ENCODE measurements at regions not wholly inside any gene's neighbourhood (a gene's known extent, or its start where the extent isn't known, plus 50 kb on each side); places are given as distances from the start of the nearest gene placed in this dataset.
"Not testable (repeated sequence)": the region's sequence is repeated elsewhere in the genome, so short reads cannot be mapped to it uniquely, and the experiment has no call there.

- no peak for DNase-seq (ENCODE audit: low read depth in 3 of 3)
These were observed 389.6 kb downstream of the ADCYAP1 start for GRCh38 chr18:1294229-1294628.

DNA sequence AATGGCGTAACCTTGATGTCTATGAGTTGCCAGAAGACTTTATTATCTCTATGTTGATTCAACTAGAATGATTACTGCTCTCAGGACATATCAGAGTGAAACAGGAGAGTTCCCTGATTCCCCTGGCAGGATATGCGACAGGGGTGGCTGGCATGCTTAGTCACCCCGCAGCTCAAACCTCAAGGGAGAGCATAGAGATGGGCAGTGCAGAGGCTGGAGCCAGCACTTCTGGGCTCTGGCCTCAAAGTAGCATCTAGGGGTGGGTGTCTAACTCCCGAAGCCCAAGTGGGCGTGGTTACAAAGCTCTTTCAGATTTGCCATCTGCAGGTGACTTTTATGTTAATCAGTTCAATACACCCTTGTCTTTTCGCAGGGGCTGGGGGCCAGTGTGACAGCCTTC, 391.6 kb downstream of the ADCYAP1 start:
- no peak for DNase-seq (ENCODE audit: low read depth in 3 of 3)

DNA sequence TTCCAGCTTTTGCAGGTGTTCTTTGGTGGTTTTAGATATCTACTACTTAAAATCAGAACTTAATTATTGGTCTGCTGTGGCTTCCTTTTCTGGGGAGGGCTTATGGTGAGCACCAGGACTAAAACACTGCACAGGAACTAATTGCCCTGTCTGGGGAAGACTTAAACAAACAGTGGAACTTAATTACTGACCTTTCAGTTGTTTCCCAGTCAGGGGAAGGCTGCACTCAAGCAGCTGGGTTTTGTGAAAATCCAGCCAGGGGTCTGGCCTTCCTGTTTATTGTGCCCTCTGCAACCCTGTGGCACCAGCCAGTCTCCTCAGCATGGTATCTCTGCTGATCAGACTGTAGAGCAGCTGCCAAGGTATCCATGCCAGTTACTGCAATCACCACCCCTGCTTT, 398.2 kb downstream of the ADCYAP1 start:
- no peak for DNase-seq (ENCODE audit: low read depth in 3 of 3)

DNA sequence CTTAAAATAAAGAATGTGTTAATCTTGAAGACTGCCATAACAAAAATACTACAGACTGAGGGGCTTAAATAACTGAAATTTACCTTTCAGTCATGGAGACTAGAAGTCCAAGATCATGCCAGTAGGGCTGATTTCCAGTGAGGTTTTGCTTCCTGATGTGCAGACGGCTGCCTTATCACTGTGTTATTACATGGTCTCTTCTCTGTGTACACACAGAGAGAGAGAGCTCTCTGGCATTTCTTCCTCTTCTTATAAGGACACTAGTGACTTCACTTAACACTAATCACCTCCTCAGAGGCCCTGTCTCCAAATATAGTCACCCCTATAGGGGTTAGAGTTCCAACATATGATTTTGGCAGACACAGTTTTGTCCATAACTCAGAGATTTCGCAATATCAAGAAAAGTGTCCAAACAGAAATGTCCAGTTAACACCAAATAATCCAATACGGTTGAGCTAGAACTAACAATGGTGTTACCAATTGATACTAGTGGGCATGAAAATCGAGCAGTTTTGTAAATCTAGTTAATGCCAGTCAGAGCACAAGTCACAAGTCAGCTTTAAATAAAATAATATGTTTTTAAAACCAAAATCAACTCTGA, 399.8 kb downstream of the ADCYAP1 start:
- no peak for DNase-seq (ENCODE audit: low read depth in 3 of 3)

- DNase-seq (ENCODE audit: low read depth in 3 of 3): no peak
These were observed 402.0 kb downstream of the ADCYAP1 start for GRCh38 chr18:1306641-1307040.

- no peak for DNase-seq (ENCODE audit: low read depth in 3 of 3)
These were observed 404.0 kb downstream of the ADCYAP1 start for GRCh38 chr18:1308686-1309085.

GRCh38 chr18:1311376-1311775, 406.7 kb downstream of the ADCYAP1 start:
- no peak for DNase-seq (ENCODE audit: low read depth in 3 of 3)

DNA sequence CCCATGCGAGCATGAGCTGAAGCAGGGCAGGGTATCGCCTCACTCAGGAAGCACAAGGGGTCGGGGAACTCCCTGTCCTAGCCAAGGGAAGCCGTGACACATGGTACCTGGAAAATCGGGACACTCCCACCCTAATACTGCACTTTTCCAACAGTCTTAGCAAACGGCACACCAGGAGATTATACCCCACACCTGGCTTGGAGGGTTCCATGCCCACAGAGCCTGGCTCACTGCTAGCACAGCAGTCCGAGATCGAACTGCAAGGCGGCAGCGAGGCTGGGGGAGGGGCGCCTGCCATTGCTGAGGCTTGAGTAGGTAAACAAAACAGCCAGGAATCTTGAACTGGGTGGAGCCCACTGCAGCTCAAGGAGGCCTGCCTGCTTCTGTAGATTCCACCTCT, 430.7 kb downstream of the ADCYAP1 start:
- not testable (repeated sequence) for DNase-seq (ENCODE audit: low read depth in 3 of 3)

DNA sequence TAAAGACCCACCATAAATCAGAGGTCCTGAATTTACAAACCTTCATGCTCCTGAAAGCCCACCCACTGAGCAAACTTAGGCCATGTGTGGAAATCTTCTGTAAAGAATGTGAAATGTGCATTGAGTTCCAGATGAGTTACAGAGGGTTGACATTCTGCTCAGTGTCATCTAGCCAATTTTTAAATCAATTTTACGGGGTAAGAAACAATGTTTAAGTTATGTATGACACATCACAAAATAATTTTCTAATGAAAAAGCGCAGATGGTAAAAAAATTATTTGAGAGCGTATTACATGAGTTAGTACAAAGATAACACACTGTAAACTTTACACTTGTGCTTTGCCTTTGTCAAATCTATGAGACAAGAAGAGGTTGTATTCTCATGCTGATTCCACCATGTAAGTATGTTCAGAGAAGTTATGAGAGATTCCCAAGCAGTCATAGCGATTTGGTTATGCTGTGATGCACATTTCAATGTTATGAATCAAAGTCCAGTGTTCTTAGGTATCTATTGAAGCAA, 446.3 kb downstream of the ADCYAP1 start:
- DNase-seq (ENCODE audit: low read depth in 3 of 3): no peak

DNA sequence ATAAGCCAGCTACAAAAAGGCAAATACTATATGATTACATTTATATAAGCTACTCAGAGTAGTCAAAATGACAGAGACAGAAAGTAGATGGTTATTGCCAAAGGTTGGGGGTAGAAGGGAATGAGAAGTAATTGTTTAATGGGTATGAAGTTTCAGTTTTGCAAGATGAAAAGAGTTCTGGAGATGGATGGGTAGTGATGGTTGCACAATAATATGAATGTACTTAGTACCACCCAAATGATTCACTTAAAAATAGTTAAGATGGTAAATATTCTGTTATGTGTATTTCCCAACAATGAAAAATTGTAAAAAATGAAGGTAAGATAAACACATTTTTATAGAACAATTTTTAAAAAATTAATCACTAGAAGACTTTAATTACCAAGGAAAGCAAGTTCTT, 448.4 kb downstream of the ADCYAP1 start:
- DNase-seq (ENCODE audit: low read depth in 3 of 3): no peak

DNA sequence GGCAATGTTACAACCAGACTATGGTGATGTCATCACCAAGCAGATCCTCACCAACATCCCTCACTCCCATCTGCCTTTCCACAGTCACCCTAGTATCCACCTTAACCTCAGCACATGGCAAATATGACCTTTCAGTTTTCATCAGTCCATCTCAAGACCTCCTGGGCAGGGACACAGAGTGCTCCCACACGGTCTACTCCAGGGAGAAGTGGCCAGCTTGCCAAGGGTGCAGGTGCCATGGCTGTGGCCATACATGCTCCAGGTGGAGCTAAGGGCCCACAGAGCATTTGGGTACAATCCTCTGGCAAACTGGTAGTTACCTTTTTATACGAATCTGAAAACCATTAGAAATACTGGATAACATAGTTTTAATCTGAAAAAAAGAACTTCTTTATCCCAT, 453.1 kb downstream of the ADCYAP1 start:
- DNase-seq (ENCODE audit: low read depth in 3 of 3): no peak

- DNase-seq (ENCODE audit: low read depth in 3 of 3): no peak
These were observed 457.3 kb downstream of the ADCYAP1 start for GRCh38 chr18:1361936-1362335.

DNA sequence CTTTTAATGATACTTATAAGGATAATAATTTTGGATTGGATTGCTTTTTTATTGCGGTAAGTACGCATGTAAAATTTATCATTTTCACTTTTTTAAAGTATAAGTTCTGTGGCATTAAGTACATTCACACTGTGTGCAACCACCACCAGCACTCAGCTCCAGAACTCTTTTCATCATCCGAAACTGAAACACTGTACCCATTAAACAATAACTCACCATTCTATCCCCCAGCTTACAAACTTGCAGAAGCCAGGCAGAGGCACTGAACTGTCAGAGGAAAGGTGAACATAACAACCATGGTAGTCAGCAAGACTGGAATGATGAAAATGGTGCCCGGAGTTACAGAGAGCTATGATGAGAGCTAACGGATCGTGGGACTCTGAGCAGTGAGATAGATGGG, 465.9 kb downstream of the ADCYAP1 start:
- DNase-seq (ENCODE audit: low read depth in 3 of 3): no peak

DNA sequence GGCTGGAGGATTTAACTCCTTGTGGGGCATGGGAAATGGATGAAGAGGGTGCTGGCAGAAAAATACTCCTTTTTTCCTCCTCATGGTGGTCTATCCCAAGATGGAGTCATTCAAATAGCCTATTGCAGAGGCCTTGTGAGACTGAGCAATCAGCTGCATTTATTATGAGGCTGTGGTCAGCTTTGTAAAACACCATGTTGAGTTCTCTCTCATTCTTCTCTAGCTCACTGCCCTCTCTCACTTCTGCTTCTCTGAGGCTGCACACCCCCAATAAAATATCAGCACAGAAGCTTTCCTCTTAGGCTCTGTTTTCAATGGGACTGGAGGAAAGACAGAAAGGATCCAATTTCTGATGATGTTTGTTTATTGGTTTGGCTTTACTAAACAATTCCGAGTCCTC, 467.1 kb downstream of the ADCYAP1 start:
- no peak for DNase-seq (ENCODE audit: low read depth in 3 of 3)

DNA sequence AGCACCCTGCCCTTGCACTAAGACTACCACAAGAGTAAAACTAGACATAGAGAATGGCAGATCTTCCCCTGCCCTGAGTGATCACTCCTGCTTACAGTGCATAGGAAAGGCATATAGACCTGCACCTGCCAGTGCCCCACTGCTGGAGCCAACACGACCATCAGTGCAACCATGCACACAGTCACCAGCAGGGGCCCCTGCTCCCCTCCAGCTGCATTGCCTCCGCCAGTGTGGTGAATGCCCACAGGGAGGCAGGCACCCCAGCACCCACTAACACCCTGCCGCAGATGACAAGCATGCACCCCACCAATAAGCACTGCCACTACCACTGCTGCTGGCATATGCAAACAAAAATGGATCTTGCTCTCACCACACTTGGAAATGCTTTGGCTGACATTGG, 478.8 kb downstream of the ADCYAP1 start:
- no peak for DNase-seq (ENCODE audit: low read depth in 3 of 3)

DNA sequence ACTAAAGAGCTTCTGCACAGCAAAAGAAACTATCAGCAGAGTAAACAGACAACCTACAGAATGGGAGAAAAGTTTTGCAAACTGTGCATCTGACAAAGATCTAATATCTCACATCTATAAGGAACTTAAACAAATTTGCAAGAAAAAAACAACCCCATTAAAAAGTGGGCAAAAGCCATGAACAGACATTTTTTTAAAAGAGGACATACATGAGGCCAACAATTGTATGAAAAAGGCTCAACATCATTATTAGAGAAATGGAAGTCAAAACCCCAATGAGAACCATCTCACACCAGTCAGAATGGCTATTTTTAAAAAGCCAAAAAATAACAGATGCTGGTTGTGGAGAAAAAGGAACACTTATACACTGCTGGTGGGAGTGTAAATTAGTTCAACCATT, 483.8 kb downstream of the ADCYAP1 start:
- DNase-seq (ENCODE audit: low read depth in 3 of 3): not testable (repeated sequence)

DNA sequence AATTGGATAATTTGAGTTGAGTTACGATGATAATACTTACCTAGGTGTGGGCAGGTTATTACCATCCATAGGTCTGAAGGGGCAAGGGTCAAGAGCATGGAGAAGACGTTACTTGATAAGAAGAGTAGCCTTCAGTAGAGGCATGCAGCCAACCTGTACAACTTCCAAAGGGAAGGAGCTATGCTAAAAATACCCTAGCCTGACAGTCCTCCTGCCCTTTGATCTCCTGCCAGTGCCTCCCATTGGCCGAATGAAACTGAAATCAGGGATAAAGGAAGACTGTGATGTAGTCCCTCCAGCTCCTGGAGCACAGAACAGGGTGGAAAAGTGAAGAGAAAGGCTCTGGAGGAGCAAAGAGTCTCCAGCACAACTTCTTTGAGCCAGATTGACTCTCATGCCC, 487.4 kb downstream of the ADCYAP1 start:
- no peak for DNase-seq (ENCODE audit: low read depth in 3 of 3)

DNA sequence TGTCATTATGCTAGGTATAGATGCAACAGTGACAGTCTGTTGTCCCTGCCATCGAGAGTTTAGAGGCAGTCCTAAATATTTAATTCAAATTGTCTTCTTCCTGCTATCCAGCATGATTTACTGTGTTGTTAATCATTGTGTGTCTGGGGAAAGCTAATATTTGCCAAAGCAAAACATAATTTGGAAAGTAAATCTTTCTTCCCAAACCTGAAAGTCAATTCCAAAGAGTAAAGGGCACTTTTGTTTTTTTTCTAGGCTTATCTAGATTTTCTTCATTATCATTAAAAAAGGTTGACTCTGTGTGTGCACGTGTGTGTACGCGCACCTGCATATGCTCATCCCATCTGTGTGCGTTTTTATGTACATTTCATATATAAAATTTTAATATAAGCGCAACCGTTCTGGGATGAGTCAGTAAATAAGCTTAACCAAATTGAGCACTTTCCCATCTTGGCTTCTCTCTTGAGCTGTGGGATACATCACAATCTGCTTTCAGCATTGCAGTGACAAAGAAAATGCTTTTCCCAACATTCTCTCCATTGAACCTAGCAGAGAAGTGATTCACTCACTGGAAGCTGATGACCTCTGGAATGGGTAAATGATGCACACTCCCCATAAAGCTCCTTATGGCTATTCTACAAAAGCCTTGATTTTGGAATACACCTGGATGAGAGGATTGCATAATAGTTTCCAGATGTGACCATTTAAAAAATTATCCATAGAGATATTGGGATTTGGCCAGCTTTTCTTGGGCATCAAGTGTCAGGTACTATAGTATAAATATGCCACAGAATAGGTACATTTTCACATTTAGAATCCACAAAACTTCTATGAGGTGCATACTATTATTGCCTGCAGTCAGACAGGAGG, 488.4 kb downstream of the ADCYAP1 start:
- DNase-seq (ENCODE audit: low read depth in 3 of 3): no peak

DNA sequence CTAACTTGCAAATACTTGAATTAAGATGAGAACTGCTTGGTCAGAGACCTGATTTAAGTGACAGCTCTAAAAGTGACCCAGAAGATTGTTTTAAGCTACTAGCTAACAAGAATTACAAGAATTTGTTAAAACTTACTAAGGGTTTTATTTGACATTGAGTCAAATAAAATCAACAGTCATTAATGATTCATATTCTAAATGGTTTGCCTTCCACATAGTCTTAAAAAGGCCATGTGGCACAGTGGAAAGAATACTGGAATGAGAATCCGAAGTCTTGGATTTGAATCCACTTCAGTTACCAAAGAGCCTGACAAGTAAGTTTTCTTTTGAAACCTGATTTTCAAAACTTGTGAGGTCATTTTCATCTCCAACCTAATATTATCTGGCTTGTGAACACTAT, 489.3 kb downstream of the ADCYAP1 start:
- no peak for DNase-seq (ENCODE audit: low read depth in 3 of 3)

DNA sequence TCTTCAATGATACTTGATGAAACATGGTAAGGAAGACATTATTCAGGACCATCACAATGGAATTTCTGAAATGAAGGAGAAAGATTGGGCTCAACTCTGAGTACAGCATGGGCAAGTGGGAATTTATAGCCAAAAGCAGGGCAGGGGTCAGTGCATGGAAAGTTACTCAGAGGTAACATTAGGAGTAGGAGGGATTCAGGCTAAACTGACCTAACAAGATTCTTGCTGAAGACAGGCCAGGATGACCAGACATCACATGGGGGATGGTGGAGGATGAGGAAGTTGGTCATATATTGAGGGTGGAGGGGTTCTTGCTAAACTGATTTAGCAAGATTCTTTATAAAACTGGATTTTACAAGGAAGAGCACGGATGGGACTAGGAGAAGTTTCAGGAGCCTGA, 489.8 kb downstream of the ADCYAP1 start:
- no peak for DNase-seq (ENCODE audit: low read depth in 3 of 3)

GRCh38 chr18:1394966-1395365, 490.3 kb downstream of the ADCYAP1 start:
- no peak for DNase-seq (ENCODE audit: low read depth in 3 of 3)

DNA sequence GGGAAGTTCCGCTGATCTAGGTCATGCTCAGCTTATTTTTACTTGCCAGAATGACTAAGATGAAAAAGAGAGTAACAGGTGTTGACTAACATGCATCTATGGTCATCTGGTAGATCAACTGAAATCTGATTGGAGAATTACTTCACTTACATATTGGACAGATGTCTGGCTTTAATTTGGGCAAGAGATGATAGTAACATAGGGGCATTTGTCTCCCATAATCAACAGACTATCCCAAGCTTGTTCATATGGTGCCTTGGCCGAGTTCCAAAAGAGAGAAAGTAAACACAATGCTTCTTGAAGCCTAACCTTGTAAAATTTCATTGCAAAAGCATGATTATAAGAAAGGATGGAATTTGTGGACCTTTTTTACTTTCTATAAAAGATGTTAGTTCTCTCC, 503.7 kb downstream of the ADCYAP1 start:
- DNase-seq (ENCODE audit: low read depth in 3 of 3): no peak

- no peak for DNase-seq (ENCODE audit: low read depth in 3 of 3)
These were observed 508.1 kb downstream of the ADCYAP1 start for GRCh38 chr18:1412655-1413322.
